GM12891 (cell line): ENCODE measurements at regions not wholly inside any gene's neighbourhood (a gene's known extent, or its start where the extent isn't known, plus 50 kb on each side); places are given as distances from the start of the nearest gene placed in this dataset.

ENCODE experiments used
- POLR2A ChIP-seq: IDR thresholded peaks from 2 replicates; pipeline ENCODE4 v1.6.1; 2011; ENCODE audit warnings: low read depth, low read length, control low read depth
- POLR2AphosphoS5 ChIP-seq: IDR thresholded peaks from 2 replicates; pipeline ENCODE4 v1.6.1; 2011; ENCODE audit warnings: low read depth, low read length, control low read depth
- POU2F2 ChIP-seq: IDR thresholded peaks from 2 replicates; pipeline ENCODE4 v1.6.1; 2011; ENCODE audit warnings: low read depth, mild to moderate bottlenecking, control low read depth, low read length, moderate library complexity
- SPI1 ChIP-seq: IDR thresholded peaks from 2 replicates; pipeline ENCODE4 v1.6.1; 2011; ENCODE audit warnings: low read depth, low read length, control low read depth
- TAF1 ChIP-seq: IDR thresholded peaks from 2 replicates; pipeline ENCODE4 v1.6.1; 2011; ENCODE audit warnings: low read depth, low read length, control low read depth

GRCh38 chr12:33734871-33735270 lies 287.4 kb upstream of the ALG10 start:
- TF ChIP-seq POLR2AphosphoS5, result no peak
- TF ChIP-seq POLR2A, result no peak
- no peak for TF ChIP-seq TAF1
- TF ChIP-seq SPI1, result no peak
- TF ChIP-seq POU2F2, result no peak
